A673 (cell line): ENCODE measurements at regions not wholly inside any gene's neighbourhood (a gene's known extent, or its start where the extent isn't known, plus 50 kb on each side); places are given as distances from the start of the nearest gene placed in this dataset.

Experiments
- BruUV-seq: library from RNA; stranded (reverse); fragments of 400-500 nt; replicated peaks from 2 replicates; lab custom pipeline; 2021; lab: Mats Ljungman, UMichigan
- CTCF ChIA-PET: fragments of 300-600 bp; sonication (Branson Sonifier 250); formaldehyde crosslinking; loops from one replicate; lab custom pipeline; 2022; ENCODE audit warnings: antibody characterized with exemption; lab: Charles Lee
- POLR2A ChIA-PET: fragments of 300-600 bp; sonication (Branson Sonifier 250); formaldehyde crosslinking; loops from one replicate; lab custom pipeline; 2022; ENCODE audit warnings: antibody characterized with exemption; ENCODE audit not compliant: low non-redundant PET; lab: Charles Lee
- DNase-seq: peaks from one replicate; pipeline ENCODE4 v3.0.0-alpha.2; 2015; ENCODE audit warnings: low spot score
- H3K27ac ChIP-seq: fragments of 200-600 bp; sonication (generic); 2 replicates; pipeline ENCODE4 v1.5.1; 2016; ENCODE audit warnings: mixed run types, low read depth, mild to moderate bottlenecking, mixed read lengths, antibody characterized with exemption, low read length; ENCODE audit not compliant: poor library complexity, severe bottlenecking
- H3K27me3 ChIP-seq: fragments of 200-600 bp; sonication (generic); replicated peaks from 2 replicates; pipeline ENCODE4 v1.6.1; 2017; ENCODE audit warnings: mixed run types, low read depth, mild to moderate bottlenecking, mixed read lengths, antibody characterized with exemption, low read length; ENCODE audit not compliant: insufficient read depth, poor library complexity
- H3K36me3 ChIP-seq: fragments of 200-600 bp; sonication (generic); 2 replicates; pipeline ENCODE4 v1.6.1; 2016; ENCODE audit warnings: mixed run types, mild to moderate bottlenecking, mixed read lengths, antibody characterized with exemption, low read length; ENCODE audit not compliant: insufficient read depth, poor library complexity, severe bottlenecking
- H3K4me1 ChIP-seq: fragments of 200-600 bp; sonication (generic); 2 replicates; pipeline ENCODE4 v1.6.1; 2017; ENCODE audit warnings: mixed run types, mild to moderate bottlenecking, mixed read lengths, antibody characterized with exemption, low read length; ENCODE audit not compliant: insufficient read depth, poor library complexity, severe bottlenecking
- H3K4me3 ChIP-seq: fragments of 200-600 bp; sonication (generic); 2 replicates; pipeline ENCODE4 v1.5.1; 2016; ENCODE audit warnings: low read depth, mixed run types, mild to moderate bottlenecking, mixed read lengths, low read length; ENCODE audit not compliant: poor library complexity, severe bottlenecking
- H3K9me3 ChIP-seq: fragments of 200-600 bp; sonication (generic); 2 replicates; pipeline ENCODE4 v1.6.1; 2016; ENCODE audit warnings: mixed run types, low read depth, mild to moderate bottlenecking, mixed read lengths, antibody characterized with exemption, low read length; ENCODE audit not compliant: poor library complexity, severe bottlenecking
- EZH2 ChIP-seq: fragments of 200-600 bp; sonication (generic); IDR thresholded peaks from 2 replicates; pipeline ENCODE4 v1.6.1; 2017; ENCODE audit warnings: borderline replicate concordance, low read depth, mild to moderate bottlenecking, mixed read lengths, antibody characterized with exemption, low read length; ENCODE audit not compliant: poor library complexity, severe bottlenecking
- intact Hi-C: fragments of 100-400 bp; cut with micrococcal nuclease; formaldehyde crosslinking; loops from one replicate; pipeline ENCODE4 v1.10.0; 2022; ENCODE audit not compliant: unreplicated experiment
- TF ChIP-seq, protein P1 (sequence below): fragments of 300-800, 200-600 bp; sonication (generic); conservative IDR thresholded peaks from 2 replicates; pipeline ENCODE4 v1.5.1; 2017; ENCODE audit warnings: low read depth, mild to moderate bottlenecking, antibody characterized with exemption, low read length, moderate library complexity, mixed read lengths

DNA sequence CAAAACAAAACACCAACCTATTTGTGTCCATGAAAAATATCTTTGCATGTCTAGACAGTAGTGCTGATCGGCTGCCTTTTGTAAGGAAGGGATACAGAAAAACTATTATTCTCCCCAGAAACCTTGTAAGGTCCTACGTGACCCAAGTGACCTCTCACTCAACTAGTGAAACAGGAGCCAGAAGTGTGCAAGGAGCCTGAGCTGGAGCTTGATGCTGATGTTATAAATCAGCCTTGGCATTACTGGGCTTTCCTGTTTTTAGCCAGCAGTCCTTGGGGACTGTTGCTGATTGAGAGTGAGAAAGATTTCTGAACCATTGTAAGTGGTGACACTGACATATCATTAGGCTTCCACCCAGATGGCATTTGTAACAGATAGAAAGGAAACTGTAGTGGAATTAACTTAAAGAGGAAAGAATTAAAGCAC, 100.8 kb upstream of the LIMCH1 start:
- H3K27me3 ChIP-seq, result no peaks in the 10 kb centered on the region
- H3K27ac ChIP-seq, result no peak overlapping the region
- TF ChIP-seq, protein P1, sequence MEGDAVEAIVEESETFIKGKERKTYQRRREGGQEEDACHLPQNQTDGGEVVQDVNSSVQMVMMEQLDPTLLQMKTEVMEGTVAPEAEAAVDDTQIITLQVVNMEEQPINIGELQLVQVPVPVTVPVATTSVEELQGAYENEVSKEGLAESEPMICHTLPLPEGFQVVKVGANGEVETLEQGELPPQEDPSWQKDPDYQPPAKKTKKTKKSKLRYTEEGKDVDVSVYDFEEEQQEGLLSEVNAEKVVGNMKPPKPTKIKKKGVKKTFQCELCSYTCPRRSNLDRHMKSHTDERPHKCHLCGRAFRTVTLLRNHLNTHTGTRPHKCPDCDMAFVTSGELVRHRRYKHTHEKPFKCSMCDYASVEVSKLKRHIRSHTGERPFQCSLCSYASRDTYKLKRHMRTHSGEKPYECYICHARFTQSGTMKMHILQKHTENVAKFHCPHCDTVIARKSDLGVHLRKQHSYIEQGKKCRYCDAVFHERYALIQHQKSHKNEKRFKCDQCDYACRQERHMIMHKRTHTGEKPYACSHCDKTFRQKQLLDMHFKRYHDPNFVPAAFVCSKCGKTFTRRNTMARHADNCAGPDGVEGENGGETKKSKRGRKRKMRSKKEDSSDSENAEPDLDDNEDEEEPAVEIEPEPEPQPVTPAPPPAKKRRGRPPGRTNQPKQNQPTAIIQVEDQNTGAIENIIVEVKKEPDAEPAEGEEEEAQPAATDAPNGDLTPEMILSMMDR, result no peak
- TF ChIP-seq EZH2, result no peak
- no TSS peak for BruUV-seq
- POLR2A ChIA-PET, result no interaction called here
- H3K4me1 ChIP-seq, result peaks cover 21% of the 10 kb centered on the region
- no peak overlapping the region for H3K4me3 ChIP-seq
- CTCF ChIA-PET, result no interaction called here
- no peaks in the 10 kb centered on the region for H3K36me3 ChIP-seq
- H3K9me3 ChIP-seq, result no peaks in the 10 kb centered on the region
- peak; percentile 48 for DNase-seq
- intact Hi-C loops, result no loop called here

DNA sequence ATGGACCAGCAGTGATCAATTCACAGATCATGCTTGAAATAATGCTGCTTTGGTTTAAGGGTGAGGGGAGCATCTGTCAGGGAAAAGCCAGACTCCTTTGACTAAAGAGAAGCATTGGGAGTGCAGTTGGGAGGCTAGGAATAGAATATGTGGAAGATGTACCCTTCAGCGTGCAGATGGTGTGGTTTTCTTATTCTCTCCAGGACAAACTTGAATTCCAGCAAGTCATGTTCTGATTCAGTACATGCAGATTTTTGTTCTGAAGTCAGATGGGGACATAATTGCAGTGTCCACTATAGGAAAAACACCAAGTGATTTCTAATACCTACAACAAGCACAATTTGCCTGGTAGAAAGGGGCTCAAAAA, 99.0 kb upstream of the LIMCH1 start:
- POLR2A ChIA-PET, result no interaction called here
- H3K27me3 ChIP-seq, result no peaks in the 10 kb centered on the region
- intact Hi-C loops, result no loop called here
- H3K36me3 ChIP-seq, result no peaks in the 10 kb centered on the region
- no peak for DNase-seq
- no peak overlapping the region for H3K4me3 ChIP-seq
- H3K4me1 ChIP-seq, result peaks cover 14% of the 10 kb centered on the region
- BruUV-seq, result no TSS peak
- no peak overlapping the region for H3K27ac ChIP-seq
- CTCF ChIA-PET, result no interaction called here
- H3K9me3 ChIP-seq, result no peaks in the 10 kb centered on the region
- TF ChIP-seq, protein P1, result no peak
- no peak for TF ChIP-seq EZH2

DNA sequence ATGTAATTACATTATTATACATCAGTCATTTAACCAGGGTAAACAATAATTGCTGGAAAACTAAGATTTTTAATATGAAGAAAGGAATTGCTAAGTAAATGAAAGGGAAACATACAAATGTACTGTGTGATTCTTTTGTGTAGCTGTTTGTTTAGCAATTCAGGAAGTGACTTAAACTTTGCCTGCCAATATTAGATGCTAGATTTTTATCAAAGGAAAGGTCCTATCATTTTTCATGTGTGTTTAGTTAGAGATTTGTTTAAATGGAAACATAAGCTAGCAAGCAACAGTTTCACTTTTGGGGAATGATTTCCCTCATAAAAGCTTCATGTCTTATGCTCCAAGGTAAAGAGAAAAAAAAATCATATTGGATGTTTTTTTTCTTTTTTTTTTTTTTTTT, 95.1 kb upstream of the LIMCH1 start:
- DNase-seq, result no peak
- intact Hi-C loops, result no loop called here
- Histone ChIP-seq H3K36me3 (no peaks in the 10 kb centered on the region), H3K4me3 (no peak overlapping the region), H3K27ac (no peak overlapping the region), H3K9me3 (no peaks in the 10 kb centered on the region), H3K4me1 (peaks cover under 1% of the 10 kb centered on the region), H3K27me3 (no peaks in the 10 kb centered on the region)
- ChIA-PET POLR2A (no interaction called here), CTCF (no interaction called here)
- no TSS peak for BruUV-seq
- TF ChIP-seq, protein P1, result no peak
- no peak for TF ChIP-seq EZH2
